HG02943 (cell line): ENCODE measurements at regions not wholly inside any gene's neighbourhood (a gene's known extent, or its start where the extent isn't known, plus 50 kb on each side); places are given as distances from the start of the nearest gene placed in this dataset.
A peak's percentile ranks its signal among the peaks of the same experiment; 100 is the strongest.
"Not testable (repeated sequence)": the region's sequence is repeated elsewhere in the genome, so short reads cannot be mapped to it uniquely, and the experiment has no call there.

ENCODE experiments used
- ATAC-seq: cut with Tn5 transposase; IDR thresholded peaks from one replicate; pipeline ENCODE4 v1.9.1; 2021; ENCODE audit warnings: mild to moderate bottlenecking, low read depth, moderate library complexity; ENCODE audit not compliant: unreplicated experiment

GRCh38 chr6:135555550-135555949 is 58.0 kb upstream of the AHI1 start:
- ATAC-seq = no peak

GRCh38 chr6:135557582-135557981 is 60.0 kb upstream of the AHI1 start:
- no peak for ATAC-seq

- not testable (repeated sequence) for ATAC-seq
Measured at GRCh38 chr6:135565605-135566004, 68.1 kb upstream of the AHI1 start.

GRCh38 chr6:135566311-135567068 is 69.0 kb upstream of the AHI1 start:
- no peak for ATAC-seq

GRCh38 chr6:135567375-135568083 is 70.0 kb upstream of the AHI1 start:
- ATAC-seq = no peak

- ATAC-seq = peak; percentile 59
Measured at GRCh38 chr6:135568379-135568778, 70.8 kb upstream of the AHI1 start.

GRCh38 chr6:135572051-135572450 is 74.5 kb upstream of the AHI1 start:
- ATAC-seq = no peak

GRCh38 chr6:135575629-135576028 is 78.1 kb upstream of the AHI1 start:
- no peak for ATAC-seq

GRCh38 chr6:135576055-135576454 is 78.5 kb upstream of the AHI1 start:
- ATAC-seq = no peak

- ATAC-seq = peak; percentile 78
Measured at GRCh38 chr6:135577059-135577538, 79.6 kb upstream of the AHI1 start.

GRCh38 chr6:135578976-135579375 is 81.4 kb upstream of the AHI1 start:
- no peak for ATAC-seq

GRCh38 chr6:135581211-135581610 is 83.7 kb upstream of the AHI1 start:
- no peak for ATAC-seq

- no peak for ATAC-seq
Measured at GRCh38 chr6:135583256-135583761, 85.8 kb upstream of the AHI1 start.

- ATAC-seq = no peak
Measured at GRCh38 chr6:135586388-135586787, 88.8 kb upstream of the AHI1 start.

GRCh38 chr6:135586844-135587243 is 89.3 kb upstream of the AHI1 start:
- ATAC-seq = no peak

- no peak for ATAC-seq
Measured at GRCh38 chr6:135592276-135592675, 94.7 kb upstream of the AHI1 start.

- ATAC-seq = no peak
Measured at GRCh38 chr6:135594000-135594399, 96.5 kb upstream of the AHI1 start.

- ATAC-seq = no peak
Measured at GRCh38 chr6:135600086-135600702, 102.7 kb upstream of the AHI1 start.

GRCh38 chr6:135600931-135601330 is 103.4 kb upstream of the AHI1 start:
- no peak for ATAC-seq

- no peak for ATAC-seq
Measured at GRCh38 chr6:135601857-135602256, 104.3 kb upstream of the AHI1 start.

- no peak for ATAC-seq
Measured at GRCh38 chr6:135603249-135603648, 105.7 kb upstream of the AHI1 start.
